ENCODE measurements at regions not wholly inside any gene's neighbourhood (a gene's known extent, or its start where the extent isn't known, plus 50 kb on each side); places are given as distances from the start of the nearest gene placed in this dataset.

GRCh38 chr4:12734586-12734985, 749.6 kb downstream of the RAB28 start:
- TF ChIP-seq, protein P1, sequence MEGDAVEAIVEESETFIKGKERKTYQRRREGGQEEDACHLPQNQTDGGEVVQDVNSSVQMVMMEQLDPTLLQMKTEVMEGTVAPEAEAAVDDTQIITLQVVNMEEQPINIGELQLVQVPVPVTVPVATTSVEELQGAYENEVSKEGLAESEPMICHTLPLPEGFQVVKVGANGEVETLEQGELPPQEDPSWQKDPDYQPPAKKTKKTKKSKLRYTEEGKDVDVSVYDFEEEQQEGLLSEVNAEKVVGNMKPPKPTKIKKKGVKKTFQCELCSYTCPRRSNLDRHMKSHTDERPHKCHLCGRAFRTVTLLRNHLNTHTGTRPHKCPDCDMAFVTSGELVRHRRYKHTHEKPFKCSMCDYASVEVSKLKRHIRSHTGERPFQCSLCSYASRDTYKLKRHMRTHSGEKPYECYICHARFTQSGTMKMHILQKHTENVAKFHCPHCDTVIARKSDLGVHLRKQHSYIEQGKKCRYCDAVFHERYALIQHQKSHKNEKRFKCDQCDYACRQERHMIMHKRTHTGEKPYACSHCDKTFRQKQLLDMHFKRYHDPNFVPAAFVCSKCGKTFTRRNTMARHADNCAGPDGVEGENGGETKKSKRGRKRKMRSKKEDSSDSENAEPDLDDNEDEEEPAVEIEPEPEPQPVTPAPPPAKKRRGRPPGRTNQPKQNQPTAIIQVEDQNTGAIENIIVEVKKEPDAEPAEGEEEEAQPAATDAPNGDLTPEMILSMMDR (IDR thresholded peaks at IDR 0.05; ENCODE audit: extremely low read depth, insufficient read depth, missing control alignments): no peak
- in situ Hi-C loops (cut with MboI; ENCODE audit: low pct_unique_long_range_greater_than_20kb, low sequenced_read_pairs, unreplicated experiment): loop anchor here (10.0 kb wide), 1 partner anchor 810 kb away; the partner anchor contains the start of gene NKX3-2
- no peak for DNase-seq (ENCODE audit: low spot score)

- in situ Hi-C loops (cut with MboI; ENCODE audit: low pct_unique_long_range_greater_than_20kb, low sequenced_read_pairs, unreplicated experiment): no loop called here
- TF ChIP-seq, protein P1 (IDR thresholded peaks at IDR 0.05; ENCODE audit: extremely low read depth, insufficient read depth, missing control alignments): peak; percentile 25
- DNase-seq (ENCODE audit: low spot score): peak; percentile 22
Measured at GRCh38 chr4:12729384-12729783, 754.8 kb downstream of the RAB28 start.

DNA sequence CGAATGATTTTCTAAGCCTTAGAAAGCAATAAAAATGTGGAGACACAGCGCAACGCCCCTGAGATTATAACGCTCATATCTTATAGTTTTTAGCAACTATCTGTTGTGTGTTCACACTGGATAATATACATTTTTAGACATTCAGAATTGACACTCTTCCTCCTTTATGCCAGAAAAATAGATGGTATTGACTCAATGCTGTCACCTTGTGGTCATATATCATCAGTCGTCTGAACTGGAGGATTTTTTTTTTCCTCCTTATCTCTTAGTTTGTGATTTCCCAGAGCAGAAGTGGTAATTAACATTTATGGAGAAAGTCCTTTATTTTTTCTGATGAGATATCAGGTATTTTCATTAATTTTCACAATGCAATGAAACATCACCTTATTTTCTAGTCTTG, 759.6 kb downstream of the RAB28 start:
- in situ Hi-C loops (cut with MboI; ENCODE audit: low pct_unique_long_range_greater_than_20kb, low sequenced_read_pairs, unreplicated experiment): no loop called here
- peak; percentile 7 for DNase-seq (ENCODE audit: low spot score)
- TF ChIP-seq, protein P1 (IDR thresholded peaks at IDR 0.05; ENCODE audit: extremely low read depth, insufficient read depth, missing control alignments): peak; percentile 65

DNA sequence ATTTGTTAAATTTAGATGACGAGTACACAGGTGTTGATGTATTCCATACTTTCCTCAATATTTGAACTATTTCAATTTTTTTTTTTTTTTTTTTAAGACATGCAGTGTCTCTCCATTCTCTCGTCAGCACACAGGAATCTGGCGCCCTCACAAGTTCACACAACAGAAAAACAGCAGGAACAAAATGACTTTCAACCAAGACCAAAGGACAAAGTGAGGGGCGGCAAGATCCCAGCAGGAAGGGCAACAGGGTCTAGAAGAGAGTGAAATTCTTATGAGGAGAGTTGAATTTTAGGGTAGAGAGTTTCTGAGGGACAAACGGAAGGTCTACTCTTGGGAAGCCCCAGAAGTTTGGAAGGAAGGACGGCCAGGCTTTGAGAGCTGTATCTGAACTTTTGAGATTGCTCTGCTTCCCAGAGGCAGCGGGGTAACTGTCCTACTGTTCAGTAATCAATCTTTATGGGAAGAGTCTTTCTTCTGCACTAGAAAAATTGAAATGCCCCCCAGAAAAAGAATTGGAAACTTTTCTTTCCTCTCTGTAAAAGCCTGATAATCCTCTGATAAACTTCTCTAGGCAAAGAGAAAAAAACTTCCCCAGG, 760.2 kb downstream of the RAB28 start:
- no peak for DNase-seq (ENCODE audit: low spot score)
- TF ChIP-seq, protein P1 (IDR thresholded peaks at IDR 0.05; ENCODE audit: extremely low read depth, insufficient read depth, missing control alignments): peak; percentile 22
- in situ Hi-C loops (cut with MboI; ENCODE audit: low pct_unique_long_range_greater_than_20kb, low sequenced_read_pairs, unreplicated experiment): no loop called here

- in situ Hi-C loops (cut with MboI; ENCODE audit: low pct_unique_long_range_greater_than_20kb, low sequenced_read_pairs, unreplicated experiment): no loop called here
- TF ChIP-seq, protein P1 (IDR thresholded peaks at IDR 0.05; ENCODE audit: extremely low read depth, insufficient read depth, missing control alignments): no peak
Measured at GRCh38 chr4:12716896-12717295, 767.2 kb downstream of the RAB28 start.

DNA sequence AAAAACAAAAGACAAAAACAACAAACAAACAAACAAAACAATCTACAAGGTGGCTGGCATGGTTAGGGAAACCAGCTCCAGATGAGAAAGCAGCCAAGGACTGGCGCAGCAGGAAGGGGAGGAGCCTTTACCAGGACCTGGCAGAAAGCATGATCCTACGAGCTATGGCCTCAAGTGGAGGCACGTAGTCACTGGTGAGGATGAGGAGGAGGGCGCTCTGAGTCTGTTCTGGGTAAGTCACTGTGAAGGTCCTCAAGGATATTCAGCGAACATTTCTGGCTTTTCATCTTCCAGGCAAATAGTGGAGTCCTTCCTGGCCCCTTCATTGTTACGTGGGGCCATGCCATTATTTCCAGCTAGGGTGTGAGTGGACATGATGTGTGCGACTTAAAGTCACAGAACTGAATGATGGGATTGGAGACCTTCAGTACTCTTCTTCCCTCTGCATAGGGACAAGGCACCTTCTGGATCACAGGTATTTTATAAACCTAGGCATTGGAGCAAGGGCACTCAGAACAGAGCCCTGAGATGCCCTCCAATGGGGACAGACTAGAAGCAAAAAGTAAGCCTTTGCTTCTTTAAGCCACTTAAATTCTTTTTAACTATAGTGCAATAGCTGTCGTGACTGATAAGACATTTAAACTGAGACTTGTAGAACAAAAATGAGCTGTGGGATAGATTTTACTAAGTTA, 771.3 kb downstream of the RAB28 start:
- in situ Hi-C loops (cut with MboI; ENCODE audit: low pct_unique_long_range_greater_than_20kb, low sequenced_read_pairs, unreplicated experiment): no loop called here
- TF ChIP-seq, protein P1 (IDR thresholded peaks at IDR 0.05; ENCODE audit: extremely low read depth, insufficient read depth, missing control alignments): no peak
- no peak for DNase-seq (ENCODE audit: low spot score)

More at GRCh38 chr4:12716896-12717295, 767.2 kb downstream of the RAB28 start:
- no peak for DNase-seq (ENCODE audit: low spot score)

Measured in GM13977 (cell line).